HG03460 (cell line): ENCODE measurements at regions not wholly inside any gene's neighbourhood (a gene's known extent, or its start where the extent isn't known, plus 50 kb on each side); places are given as distances from the start of the nearest gene placed in this dataset.
A peak's percentile ranks its signal among the peaks of the same experiment; 100 is the strongest.

ENCODE experiments used
- ATAC-seq: cut with Tn5 transposase; IDR thresholded peaks from one replicate; pipeline ENCODE4 v1.9.1; 2021; ENCODE audit not compliant: unreplicated experiment

DNA sequence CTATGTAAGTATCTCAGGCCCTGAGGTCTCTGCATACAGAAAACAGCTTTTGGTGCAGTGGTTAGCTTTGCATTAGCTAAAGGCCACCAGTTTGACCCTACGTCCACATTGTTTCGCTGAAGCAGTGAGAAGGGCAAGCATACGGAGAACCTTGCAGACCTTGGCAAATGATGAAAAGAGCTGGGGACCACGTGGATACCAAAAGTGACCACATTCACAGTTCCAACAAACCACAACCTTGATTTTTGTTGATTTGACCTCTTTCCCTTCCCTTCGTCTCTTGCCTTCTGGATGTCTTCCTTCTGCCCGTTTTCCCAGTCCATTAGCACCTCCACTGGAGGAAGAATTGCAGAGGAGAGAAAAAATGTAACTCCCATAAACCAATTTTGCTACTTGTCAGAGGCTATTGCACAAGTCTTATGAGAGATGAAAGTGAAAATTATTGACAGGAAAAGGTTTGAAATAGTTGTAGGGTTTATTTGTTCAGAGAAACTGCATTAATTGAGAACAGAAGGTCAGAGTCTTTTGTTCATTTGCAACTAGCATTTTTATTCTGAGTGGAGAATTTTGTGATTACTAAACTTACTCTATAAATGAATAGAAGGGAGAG is 293.9 kb upstream of the HTR2A start:
- no peak for ATAC-seq

DNA sequence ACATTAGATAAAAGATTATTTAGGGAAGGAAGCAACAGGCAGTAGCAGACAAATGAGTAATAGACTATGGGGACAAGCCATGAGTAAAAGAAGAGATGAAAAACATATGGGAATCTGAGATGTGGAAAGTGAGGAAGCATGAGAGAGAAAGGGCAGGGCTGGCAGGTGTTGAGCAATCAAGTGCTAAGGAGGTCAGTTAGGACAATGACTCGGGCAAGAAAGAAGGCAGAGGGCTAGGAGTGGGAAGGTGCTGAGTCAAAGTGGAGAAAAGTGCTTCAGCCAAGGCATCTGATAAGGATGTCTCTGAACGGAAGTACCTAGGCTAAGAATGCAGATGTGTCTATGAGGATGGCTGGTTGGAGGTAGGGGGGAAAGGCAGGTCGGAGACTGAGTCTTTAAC is 291.9 kb upstream of the HTR2A start:
- ATAC-seq = no peak

DNA sequence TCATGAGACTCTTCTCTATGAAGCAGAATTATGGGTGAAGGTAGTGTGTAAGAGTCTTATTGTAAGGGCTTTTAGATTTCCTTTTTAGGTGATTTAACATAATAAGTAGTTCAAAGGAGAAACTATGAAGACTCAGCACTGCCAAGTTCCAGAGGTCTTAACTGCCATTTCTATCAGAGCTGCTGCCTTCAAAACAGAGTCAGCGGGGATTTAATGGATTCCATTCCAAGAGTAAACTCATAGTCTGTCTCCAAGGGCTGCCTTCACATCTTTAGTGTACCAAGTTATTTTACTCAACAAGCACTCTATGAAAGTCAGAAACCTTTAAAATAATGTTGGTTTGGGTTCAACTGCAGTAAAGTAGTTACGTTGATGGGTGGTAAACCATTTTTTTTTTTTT is 289.6 kb upstream of the HTR2A start:
- no peak for ATAC-seq

DNA sequence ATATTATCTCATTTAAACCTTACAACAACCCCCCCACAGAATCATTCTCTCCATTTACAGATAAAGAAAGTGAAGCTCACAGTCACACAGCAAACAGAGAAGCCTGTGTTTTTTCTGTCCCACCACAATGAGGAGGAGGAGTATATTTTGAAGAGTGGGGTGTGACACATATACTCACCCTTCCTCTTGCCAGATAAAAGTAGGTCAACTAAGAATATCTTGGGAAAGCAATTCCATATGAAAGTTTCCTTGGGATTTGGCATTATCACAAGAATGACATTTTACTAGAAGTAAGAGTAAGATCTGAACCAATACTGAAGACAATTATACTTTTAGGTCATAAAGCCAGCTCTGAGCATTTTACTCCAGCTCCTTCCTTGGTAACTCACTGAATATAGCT is 287.5 kb upstream of the HTR2A start:
- no peak for ATAC-seq

DNA sequence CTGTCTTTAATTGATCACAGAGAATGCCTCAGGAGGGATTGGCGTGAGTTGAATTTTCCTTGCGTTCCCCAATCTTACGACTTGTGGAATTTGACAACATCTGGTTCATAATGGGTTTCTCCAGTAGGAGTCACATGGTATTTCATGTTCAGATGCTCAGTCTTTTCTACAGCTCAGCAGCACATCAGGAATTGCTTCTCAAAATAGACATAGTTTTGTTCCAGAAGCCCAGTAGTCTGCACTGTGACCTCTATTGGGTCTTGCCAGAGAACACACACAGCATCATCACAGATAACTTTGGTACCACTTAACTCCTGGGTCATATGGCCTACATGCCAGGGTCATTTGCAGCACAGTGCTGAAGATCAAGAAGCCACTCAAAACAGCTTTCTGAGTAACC is 282.5 kb upstream of the HTR2A start:
- no peak for ATAC-seq

DNA sequence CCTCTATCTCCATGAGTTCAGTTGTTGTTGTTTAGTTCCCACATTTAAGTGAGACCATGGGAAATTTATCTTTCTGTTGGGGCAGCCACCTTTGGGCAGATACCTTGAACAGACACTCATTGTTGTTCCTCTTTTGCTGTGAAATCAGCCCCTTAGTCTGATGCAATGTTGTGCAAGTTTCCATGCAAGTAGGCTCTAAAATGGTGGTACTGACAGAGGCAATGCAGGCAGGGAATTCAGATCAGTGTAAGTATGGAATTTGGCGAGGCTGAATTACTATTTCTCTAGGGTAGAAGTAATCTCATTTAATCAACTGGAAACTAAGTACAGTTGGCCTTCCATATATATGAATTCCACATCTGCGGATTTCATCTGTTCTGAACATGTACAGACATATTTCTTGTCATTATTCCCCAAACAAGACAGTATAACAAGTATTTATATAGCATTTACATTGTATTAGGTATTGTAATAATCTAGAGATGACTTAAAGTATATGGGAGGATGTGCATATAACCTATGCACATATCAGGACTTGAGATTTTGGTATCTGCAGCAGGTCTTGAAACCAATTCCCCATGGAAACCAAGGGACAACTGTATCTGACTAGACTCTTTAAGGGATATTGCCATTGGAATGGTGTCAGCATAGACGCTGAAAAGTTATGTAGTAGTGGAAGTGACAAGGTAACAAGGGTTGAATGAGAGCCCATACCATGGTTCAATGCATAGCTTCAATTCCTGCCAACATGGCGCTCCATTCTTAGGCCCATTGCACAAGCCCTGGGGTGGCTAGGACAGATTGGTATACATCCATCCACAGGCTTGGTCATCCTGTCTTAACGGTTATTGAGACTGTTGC is 281.5 kb upstream of the HTR2A start:
- ATAC-seq = no peak

DNA sequence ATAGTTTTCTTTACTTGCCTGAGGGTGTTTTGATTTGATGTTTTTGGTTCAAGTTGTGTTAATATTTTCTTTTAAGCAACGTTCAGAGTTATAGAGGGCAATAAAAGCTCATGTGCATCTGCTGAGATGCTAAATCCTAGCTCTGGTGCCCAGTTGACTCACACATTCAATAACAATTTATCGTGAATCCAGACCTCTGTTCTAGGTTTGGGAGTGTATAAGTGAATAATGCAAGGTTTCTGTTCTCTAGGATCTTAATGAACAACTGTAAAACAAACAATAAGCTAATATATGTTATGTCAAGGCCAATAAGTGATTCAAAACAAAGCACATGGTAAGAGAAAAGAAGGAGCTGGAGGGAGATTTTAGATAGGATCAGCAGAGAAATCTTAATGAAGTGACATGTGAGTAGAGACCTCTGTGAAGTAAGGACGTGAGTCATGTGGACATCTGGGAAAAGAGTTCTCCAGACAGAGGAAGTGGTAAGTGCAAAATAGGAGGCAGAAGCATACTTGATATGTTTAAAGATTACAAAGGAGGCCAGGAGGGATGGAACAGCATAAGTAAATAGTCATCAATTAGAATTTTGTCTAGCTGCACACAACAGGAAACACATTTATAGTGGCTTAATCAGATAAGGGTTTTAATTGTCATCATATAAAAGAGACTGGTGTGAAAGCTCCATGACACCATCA is 278.5 kb upstream of the HTR2A start:
- ATAC-seq = no peak

DNA sequence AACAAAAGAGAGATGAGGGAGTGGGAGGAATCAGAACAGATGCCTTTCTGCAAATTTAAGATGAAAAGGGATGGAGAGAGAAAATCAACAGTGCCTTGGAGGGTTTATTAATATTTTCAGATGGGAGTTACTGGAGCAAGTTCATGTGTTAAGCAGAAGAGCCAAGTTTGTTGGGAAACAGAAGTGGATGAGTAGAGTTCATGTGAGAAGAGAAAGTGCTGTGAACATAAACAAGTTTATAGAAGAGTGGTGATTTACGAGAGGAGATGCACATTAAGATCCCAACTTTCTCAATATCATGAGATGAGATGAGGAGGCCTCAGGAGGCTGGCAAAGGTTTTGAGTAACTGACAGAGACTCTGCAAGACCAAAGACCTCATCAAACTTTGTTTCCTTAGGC is 274.1 kb upstream of the HTR2A start:
- no peak for ATAC-seq

DNA sequence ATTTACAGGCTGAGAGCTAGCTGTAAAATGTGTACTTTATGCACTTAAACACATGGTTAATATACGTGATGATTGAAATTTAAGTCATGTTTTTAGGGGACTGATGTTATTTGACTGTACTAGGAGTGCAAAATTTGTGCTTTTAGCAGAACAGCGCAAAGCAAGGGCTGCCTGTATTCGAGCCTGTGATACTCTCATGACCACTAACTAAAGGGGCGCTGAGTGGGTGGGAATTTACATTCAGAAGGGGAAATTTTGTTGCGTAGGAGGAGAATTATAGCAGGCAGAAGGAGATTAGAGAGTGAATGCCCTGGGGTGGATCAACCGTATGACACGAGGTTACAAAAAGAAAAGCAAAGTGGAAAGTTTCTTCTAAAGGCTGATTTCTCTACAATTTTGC is 271.8 kb upstream of the HTR2A start:
- ATAC-seq = no peak

DNA sequence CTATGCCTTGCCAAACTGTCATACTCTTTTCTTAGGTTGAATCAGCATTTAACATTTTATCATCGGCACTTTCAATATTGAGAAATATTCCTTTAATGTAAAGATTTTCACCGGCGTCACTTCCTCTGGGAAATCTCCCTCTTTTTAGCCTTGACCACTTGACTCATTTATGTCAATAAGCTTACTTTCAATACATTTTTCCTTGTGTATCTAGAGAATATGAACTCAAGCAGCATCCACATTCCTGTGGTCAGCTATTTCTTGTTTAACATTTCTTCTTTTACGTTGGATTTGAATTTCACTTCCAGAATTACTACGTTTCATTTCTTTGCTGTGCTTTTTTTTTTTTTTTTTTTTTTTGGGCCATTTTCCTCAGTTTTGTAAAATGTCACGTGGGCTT is 271.2 kb upstream of the HTR2A start:
- ATAC-seq = no peak

DNA sequence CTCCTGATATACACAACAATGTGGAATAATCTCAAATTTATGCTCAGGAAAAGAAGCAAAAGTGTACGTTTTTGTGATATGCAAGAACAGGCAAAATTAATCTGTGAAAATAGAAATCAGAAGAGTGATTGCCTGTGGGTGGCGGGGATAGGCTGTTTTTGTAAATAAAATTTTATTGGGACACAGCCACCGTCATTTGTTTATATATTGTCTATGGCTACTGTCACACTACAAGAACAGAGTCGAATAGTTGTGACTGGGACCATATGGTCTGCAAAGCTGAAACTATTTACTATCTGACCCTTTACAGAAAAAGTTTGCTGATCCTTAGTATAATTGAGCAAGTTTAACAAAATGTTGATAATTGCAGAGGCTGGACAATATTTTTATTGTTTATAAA is 269.5 kb upstream of the HTR2A start:
- ATAC-seq = no peak

DNA sequence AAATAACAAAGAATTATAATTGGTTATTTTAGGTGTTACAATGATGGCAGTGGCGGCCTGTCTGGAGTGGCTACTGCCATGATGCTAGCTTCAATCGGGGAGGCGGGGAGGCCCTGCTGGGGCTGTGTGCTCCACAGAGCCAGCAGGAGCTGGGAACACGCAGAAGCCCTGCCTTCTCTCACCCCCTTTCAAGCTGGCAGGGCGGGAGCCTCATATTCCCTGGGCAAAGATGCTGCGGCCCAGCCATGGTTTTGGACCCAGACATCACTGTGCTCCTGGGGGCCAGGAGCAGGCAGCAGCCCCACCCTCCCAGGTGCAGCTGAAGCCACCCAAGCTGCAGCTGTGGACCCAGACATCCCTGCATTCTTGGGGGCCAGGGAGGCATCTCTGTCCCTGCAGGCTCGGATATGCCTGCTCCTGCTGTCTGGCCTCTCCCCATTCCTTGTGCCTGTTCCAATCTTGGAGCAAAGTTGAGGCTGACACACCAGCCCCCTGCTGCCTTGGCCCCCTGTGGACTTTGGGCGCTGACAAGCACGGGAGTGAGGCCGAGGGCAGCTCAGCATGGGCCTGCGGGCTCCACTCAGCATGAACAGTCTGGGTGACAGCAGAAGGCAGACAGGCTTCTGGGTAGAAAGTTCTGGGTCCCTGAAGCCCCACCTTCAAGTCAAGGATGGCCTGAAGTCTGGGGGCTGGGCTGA is 263.1 kb upstream of the HTR2A start:
- ATAC-seq = no peak

DNA sequence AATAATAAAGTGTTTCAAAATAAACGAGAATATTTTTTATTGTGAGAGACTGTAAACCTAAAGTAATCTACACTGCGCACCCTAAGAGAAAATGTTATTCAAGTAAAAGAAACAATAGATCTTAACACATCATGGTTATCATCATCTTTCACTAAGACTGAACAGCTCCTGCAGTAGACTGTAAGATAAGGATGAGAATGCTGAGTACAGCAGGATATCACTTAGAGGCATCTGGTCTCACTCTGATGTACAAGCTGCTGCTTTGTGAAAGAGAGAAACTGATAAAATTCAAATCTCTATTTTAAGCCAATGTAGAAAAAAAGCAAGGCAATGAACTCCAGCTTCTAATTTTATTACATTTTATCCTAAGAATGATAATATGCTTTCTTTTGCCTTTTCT is 261.7 kb upstream of the HTR2A start:
- no peak for ATAC-seq

DNA sequence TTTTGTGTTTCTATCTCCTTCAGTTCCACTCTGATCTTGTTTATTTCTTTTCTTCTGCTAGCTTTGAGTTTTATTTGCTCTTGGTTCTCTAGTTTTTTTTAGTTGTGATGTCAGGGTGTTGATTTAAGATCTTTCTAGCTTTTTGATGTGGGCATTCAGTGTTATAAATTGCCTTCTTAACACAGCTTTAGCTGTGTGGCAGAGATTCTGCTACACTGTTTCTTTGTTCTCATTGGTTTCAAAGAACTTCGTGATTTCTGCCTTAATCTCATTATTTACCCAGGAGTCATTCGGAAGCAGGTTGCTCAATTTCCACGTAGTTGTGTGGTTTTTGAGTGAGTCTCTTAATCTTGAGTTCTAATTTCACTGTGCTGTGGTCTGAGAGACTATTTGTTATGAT is 251.7 kb upstream of the HTR2A start:
- no peak for ATAC-seq

DNA sequence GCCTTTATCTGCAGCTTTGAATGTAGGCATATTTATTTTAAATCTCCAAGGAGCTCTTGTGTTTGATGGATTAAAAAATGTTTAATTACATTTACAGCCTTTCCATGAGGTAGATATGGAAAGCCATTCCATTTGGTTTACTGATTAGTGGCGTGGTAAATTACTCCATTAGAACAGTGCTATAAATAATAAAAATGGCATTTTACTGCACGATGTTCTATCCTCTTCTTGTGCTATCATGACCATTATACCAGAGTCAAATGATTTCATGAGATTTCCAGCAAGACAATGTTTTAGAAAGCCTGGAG is 250.9 kb upstream of the HTR2A start:
- ATAC-seq = no peak

DNA sequence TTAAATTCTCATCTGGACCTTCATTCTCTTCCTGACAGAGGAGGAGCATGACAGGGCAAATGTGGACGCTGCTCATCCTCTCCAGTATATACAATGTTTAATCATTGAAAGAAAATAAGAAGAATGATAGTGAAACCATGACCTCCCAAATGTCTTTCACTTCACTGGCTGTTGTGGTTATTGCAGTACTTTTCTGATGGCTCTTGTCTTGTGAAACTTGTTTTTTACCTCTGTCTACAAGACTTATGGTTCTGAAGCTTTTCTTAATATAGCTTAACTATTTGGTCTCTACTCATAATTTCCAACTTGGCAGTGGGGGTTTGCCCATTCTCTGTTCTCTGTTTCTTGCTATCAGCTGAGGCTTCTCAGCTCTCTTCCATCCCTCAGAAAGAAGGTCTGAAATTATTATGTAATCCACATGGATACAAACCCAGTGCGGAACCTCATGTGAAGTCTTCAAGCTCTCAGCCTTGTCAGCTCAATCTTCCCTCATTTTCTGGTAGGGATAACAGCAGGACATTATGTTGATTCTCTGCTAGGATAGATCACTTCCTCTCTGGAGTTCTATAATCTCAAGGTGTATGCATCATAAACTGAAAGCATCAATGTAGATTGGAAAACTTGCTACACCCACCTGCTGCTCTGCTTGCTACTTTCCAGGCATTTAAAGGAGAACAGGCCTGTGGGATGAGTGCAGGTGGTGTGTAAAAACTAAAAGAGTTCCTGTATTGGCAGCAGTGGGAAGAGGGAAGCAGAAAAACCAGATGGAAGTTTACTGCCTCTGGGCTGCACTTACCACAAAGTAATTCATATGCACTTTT is 250.3 kb upstream of the HTR2A start:
- peak; percentile 98 for ATAC-seq

DNA sequence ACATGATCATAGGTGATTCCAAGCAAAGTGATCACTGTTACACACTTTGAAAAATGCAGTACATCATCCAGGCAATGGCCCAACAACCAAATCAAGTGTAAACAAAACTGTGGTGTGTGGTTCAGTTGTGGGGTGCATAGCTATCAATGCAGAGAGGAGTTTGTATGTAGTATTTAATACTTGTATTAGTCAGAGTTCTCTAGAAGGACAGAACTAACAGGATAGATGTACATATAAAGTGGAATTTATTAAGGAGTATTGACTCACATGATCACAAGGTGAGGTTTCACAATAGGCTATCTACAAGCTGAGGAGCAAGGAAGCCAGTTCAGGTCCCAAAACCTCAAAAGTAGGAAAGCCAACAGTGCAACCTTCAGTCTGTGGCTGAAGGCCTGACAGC is 249.3 kb upstream of the HTR2A start:
- ATAC-seq = no peak

DNA sequence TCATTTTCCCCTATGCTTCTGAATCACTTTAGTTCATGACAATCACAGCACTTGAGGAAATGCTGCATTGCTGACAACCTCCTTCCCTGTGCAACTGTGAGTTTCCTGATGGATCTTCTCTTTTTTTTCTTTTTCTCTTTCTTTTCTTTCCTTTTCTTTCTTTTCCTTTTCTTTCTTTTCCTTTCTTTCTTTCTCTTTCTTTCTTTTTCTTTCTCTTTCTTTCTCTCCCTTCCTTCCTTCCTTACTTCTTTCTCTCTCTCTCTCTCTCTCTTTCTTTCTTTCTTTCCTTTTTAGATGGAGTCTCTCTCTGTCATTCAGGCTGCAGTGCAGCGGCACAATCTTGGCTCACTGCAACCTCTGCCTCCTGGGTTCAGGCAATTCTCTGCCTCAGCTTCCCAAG is 247.9 kb upstream of the HTR2A start:
- no peak for ATAC-seq

DNA sequence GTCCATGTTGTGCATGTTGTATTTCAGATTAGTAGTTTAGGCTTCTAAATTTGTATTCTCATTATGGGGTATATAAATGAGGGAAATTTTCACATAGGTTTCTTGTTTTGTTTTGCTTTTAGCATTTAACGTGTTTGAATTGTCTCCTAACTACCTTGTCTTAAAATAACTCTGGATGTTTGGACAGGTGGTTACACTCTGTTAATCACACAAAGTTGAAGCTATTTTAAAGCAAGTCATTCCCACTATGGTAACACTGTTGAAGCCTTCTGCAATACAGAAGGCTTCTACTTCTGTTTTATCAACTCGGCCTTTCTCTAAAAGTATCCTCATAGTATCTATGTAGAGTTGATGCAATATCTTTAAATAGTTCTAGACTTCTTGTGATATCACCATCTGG is 245.3 kb upstream of the HTR2A start:
- no peak for ATAC-seq

DNA sequence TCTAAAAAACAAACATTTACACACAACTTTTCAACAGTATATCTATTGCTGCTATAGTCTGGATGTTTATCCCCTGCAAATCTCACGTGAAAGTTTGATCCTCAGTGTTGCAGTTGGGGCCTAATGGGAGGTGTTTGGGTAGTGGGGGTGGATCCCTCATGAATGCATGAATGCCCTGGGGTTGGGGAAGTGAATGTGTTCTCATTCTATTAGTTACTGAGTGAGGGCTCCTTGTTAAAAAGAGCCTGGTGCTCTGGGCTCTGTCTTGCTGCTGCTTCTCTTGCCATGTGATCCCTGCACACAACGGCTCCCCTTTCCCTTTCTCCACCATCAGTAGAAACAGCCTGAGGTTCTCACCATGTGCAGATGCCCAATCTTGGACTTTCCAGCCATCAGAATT is 242.7 kb upstream of the HTR2A start:
- no peak for ATAC-seq

DNA sequence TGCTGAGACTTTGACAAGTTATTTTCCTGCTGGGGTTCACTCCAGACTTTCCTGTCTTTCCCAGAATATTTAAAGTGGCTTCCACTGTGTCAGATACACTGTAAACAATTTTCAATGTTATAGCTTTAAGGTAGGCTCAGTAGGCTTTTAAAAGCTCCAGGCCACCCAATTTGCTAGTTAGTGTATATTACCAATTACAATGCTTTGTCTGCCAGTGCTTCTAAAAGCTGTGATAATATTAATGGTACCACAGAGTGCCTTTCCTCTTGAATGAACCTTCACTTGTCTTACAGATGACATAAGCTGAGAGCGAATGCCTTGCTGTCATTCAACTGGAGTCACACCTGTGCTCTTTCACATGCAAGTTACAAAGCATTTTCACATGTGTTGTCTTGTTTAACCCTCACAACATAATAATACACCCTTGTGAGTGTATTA is 239.7 kb upstream of the HTR2A start:
- no peak for ATAC-seq
